ENCODE measurements at regions not wholly inside any gene's neighbourhood (a gene's known extent, or its start where the extent isn't known, plus 50 kb on each side); places are given as distances from the start of the nearest gene placed in this dataset.

DNA sequence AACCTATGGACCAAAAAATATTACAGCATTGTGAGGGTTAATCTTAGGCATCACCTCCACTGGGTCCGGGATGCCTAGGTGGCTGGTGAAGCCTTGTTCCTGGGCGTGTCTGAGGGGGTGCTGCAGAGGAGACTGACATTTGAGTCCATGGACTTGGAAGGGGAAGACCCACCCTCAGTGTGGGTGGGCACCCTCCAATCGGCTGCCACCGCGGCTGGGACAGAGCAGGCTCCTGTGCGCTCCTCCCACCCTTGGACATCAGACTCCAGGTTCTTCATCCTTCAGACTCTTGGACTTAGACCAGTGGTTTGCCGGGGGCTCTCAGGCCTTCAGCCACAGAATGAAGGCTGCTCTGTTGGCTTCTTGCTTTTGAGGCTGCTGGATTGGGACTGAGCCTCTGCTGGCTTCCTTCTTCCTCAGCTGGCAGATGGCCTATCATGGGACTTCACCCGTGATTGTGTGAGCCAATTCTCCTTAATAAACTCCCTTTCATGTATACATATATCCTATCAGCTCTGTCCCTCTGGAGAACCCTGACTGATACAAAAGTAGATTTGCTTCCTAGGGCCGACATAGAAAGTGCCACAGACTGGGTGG lies 113.1 kb downstream of the TTLL2 start:
- no peak for DNase-seq (ENCODE audit: low read depth)

- DNase-seq (ENCODE audit: low read depth) = no peak
These were observed 116.9 kb downstream of the TTLL2 start for GRCh38 chr6:167441715-167442206.

DNA sequence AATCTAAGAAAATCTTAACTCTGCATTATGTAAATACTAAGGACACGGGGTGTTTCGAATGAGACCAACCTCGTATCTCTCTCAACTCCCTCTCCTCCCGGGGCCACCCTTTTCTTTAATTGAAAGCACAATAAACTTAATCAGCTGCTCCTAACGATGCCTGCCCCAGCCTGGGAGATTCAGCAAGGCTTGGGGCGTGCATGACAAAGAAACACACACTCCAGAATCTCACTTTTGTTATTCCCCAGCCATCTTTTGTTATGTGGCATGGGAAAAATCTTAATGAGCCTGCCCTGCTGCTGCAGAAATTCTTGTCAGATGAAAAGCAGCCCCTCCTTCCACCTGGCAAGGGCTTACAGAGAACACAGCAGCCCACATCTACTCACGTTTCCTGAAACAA lies 117.4 kb downstream of the TTLL2 start:
- no peak for DNase-seq (ENCODE audit: low read depth)

- no peak for DNase-seq (ENCODE audit: low read depth)
These were observed 118.2 kb downstream of the TTLL2 start for GRCh38 chr6:167442796-167443680.

GRCh38 chr6:167444602-167445346 lies 119.9 kb downstream of the TTLL2 start:
- no peak for DNase-seq (ENCODE audit: low read depth)

- DNase-seq (ENCODE audit: low read depth) = no peak
These were observed 120.7 kb downstream of the TTLL2 start for GRCh38 chr6:167445568-167445967.

GRCh38 chr6:167446046-167446445 lies 121.2 kb downstream of the TTLL2 start:
- no peak for DNase-seq (ENCODE audit: low read depth)

DNA sequence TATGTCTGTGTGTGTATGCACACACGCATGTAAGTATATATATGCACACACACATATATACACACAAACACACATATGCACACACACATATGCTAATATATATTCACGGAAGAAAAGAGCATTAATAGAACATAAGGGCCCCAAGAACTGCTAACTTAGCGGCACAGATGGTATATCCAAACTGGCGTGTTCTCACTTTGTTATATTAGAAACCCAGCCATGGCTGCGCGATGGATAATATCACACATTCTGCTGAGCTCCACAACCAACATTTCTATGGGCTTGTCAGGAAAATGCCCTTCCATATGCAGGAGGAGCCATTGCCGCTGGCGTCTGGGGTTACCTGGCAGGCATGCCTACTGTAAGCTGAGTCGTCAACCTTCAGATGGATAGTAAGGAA lies 122.1 kb downstream of the TTLL2 start:
- DNase-seq (ENCODE audit: low read depth) = no peak

DNA sequence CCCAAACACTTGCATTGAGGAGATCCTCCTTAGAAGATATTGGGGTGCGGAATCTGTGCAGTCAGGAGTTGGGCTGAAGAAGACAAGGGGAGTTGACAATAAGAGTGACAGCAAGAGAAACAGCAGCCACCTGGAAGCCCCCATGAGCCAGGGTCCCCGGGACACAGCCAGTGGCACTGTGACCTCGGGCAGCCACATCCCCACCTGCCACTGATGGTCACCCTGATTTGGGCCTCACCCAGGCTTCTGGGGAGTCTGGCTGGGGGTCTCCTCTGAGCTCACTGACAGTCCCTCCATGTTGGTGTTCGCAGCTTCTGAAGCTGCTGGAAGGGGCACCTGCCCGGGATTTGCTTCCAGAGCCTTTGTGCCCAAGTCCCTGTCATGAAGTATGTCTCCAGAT lies 123.5 kb downstream of the TTLL2 start:
- DNase-seq (ENCODE audit: low read depth) = no peak

DNA sequence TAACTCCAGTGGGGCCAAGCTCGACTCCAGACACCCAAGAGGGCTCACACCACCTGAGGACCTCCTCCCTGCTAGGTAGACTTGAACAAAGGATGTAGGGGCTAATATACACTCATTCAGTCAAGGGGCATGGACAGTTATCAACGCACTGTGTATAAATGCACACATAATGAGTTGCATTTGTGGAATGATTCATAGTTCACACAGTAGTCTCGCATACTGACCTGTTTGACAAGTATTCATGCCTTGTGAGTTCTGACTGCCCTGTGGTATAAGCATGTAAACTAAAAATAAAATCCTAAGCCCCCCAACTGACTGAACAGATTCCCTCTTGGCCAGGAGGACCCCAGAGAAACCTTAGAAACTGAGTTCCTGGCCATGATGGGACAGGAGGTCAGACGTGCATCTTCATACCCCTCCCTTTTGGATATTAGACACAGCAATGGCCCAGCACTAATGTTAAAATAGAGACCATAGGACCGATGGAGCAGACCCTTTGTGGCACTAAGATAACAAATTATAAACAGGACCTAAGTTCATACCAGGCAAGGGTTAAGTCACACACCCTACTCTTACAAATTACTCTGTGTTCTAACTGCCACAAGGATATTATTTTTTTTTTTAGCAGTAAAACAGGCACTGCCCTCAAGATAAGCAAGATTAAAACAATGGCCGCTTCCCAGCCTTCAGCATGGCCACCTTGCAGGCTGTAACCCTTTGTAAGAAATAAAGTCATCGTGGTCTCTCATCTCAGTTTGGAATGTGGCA lies 124.4 kb downstream of the TTLL2 start:
- DNase-seq (ENCODE audit: low read depth) = no peak

GRCh38 chr6:167450626-167451025 lies 125.7 kb downstream of the TTLL2 start:
- no peak for DNase-seq (ENCODE audit: low read depth)

- no peak for DNase-seq (ENCODE audit: low read depth)
These were observed 127.6 kb downstream of the TTLL2 start for GRCh38 chr6:167452338-167453081.

GRCh38 chr6:167453082-167453446 lies 128.2 kb downstream of the TTLL2 start:
- DNase-seq (ENCODE audit: low read depth) = peak; percentile 0

GRCh38 chr6:167454003-167454402 lies 129.1 kb downstream of the TTLL2 start:
- no peak for DNase-seq (ENCODE audit: low read depth)

- no peak for DNase-seq (ENCODE audit: low read depth)
These were observed 130.5 kb downstream of the TTLL2 start for GRCh38 chr6:167455371-167455770.

DNA sequence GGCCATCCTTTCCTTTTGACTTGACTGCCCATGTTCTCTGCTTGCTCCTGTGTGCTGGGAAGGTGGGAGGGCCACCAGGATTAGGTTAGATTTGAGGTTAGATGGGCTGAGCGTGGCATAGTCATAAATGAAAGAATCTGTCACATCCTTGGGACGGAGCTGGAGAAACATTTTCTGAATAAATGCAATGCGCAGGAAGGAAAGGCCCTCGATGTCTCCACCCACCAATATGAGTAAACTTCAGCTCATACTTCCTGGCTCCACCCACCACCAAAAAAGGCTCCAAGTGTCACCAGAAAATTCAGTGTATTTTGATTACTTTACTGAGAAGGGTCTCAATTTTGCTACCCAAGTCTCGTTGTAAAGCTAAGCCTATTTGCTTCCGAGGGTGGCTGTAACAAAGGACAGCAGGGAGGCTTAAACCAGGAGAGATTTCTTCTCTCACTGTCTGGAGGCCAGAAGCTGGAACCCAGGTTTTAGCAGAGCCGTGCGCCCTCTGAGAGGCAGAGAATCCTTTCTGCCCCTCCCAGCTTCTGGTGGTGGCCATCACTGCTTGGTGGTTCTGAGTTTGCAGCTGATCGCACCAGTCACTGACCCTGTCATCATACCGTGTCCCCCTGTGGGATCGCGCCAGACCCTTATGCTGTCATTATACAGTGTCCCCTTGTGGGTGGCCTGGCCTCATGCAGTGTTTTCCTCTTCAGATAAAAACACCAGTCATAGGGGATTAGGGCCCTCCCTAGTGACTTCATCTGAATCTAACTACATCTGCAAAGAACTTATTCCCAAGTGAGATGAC lies 137.8 kb downstream of the TTLL2 start:
- no peak for DNase-seq (ENCODE audit: low read depth)

DNA sequence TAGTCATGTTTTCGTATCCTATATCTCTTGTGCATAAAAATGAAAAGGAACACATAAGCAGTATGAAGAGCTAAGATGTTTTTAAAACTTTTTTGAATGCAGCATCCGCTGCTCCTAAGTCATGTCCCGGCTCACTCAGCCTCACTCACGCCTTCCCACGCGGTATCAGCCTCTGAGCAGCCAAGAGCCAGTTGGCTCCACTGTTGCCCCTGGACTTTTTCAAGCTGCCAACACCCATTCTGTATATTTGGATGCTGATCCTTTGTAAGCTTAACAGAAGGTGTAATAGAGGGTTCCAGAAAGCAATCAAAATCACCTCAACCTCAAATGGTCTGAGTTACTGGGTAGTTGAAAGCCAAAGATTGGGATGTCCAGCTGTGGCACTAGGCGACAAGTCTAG lies 139.3 kb downstream of the TTLL2 start:
- DNase-seq (ENCODE audit: low read depth) = no peak

- no peak for DNase-seq (ENCODE audit: low read depth)
These were observed 140.6 kb downstream of the TTLL2 start for GRCh38 chr6:167465482-167465881.

GRCh38 chr6:167467282-167467681 lies 142.4 kb downstream of the TTLL2 start:
- DNase-seq (ENCODE audit: low read depth) = no peak
